ENCODE measurements at regions not wholly inside any gene's neighbourhood (a gene's known extent, or its start where the extent isn't known, plus 50 kb on each side); places are given as distances from the start of the nearest gene placed in this dataset.

DNA sequence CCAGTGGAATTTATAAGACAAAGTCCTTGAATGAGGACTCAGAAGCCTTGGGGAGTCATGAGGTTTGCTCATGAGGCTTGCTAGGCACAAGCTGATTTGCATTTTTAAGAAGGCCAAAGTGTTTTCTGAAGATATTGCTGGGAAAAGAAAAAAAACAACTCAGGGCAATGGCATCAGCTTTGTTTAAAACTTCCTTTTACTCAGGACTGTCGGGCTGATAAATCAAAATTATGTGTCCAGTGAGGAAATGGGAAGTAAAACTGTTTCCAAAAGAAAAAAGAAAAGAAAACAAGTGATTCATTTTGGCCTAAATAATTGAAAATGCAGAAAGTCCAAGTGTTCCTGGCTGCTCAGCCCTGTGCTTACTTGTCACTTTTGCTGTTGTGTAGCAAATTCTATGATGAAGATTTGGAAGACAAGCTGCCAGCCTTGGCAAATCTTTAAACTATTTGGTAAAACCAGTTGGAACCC is 282.4 kb downstream of the HLX start:
- Histone ChIP-seq H3K4me2 (ENCODE audit: control insufficient read depth, insufficient read depth) (no peak overlapping the region), H3K36me3 (ENCODE audit: control insufficient read depth in 2 of 2, insufficient read depth in 2 of 2, low read length in 1 of 2) (no peaks in the 10 kb centered on the region), H3K79me2 (ENCODE audit: control insufficient read depth, insufficient read depth, low read length) (no peaks in the 10 kb centered on the region), H4K20me1 (ENCODE audit: control insufficient read depth, insufficient read depth) (no peaks in the 10 kb centered on the region), H3K27ac (ENCODE audit: control insufficient read depth, insufficient read depth) (no peak overlapping the region), H3K9ac (ENCODE audit: control insufficient read depth, insufficient read depth, low read length) (no peak overlapping the region), H2AFZ (ENCODE audit: control insufficient read depth, low read depth, low read length) (no peak overlapping the region), H3K9me3 (replicated peaks; ENCODE audit: control insufficient read depth, insufficient read depth, low read length) (no peaks in the 10 kb centered on the region; the same call in 2 of the 3 replicates), H3K4me3 (no peak overlapping the region), H3K27me3 (replicated peaks in 1 of 2; ENCODE audit: control insufficient read depth in 2 of 2, insufficient read depth in 2 of 2, low read length in 1 of 2) (0 out of 4 replicates have a peak, but pooled peaks cover 0 to 2% of the 10 kb centered on the region in 2 experiments), H3K4me1 (ENCODE audit: control insufficient read depth, insufficient read depth, low read length) (peaks cover 5% of the 10 kb centered on the region)
- WGBS (ENCODE audit: insufficient coverage, insufficient replicate concordance, low lambda C conversion rate, missing lambda C conversion rate) = 0% methylated on average over 1 of the region's 1 CpG
- in situ Hi-C loops (cut with MboI) (no loop called here), intact Hi-C loops (cut with micrococcal nuclease; ENCODE audit: unreplicated experiment) (no loop called here)
- BruUV-seq (replicated peaks) = no TSS peak
- TF ChIP-seq ZZZ3 (IDR thresholded peaks at IDR 0.05; ENCODE audit: control insufficient read depth, insufficient read length, low read depth) (no peak), RFX5 (IDR thresholded peaks at IDR 0.05; ENCODE audit: low read depth, low read length) (no peak), SMAD1 (IDR thresholded peaks at IDR 0.05; ENCODE audit: low read depth, partially characterized antibody) (no peak), ZNF384 (IDR thresholded peaks at IDR 0.05; ENCODE audit: borderline replicate concordance, low read depth, low read length) (no peak), ETV6 (conservative IDR thresholded peaks at IDR 0.05 in 1 of 2, IDR thresholded peaks at IDR 0.05 in 1 of 2; ENCODE audit: borderline replicate concordance in 1 of 2, low read depth in 1 of 2) (no peak), RUNX3 (IDR thresholded peaks at IDR 0.05; ENCODE audit: low read length) (no peak), NFXL1 (IDR thresholded peaks at IDR 0.05; ENCODE audit: borderline replicate concordance) (no peak), NFYA (IDR thresholded peaks at IDR 0.05; ENCODE audit: borderline replicate concordance, low read depth, low read length) (no peak), JUND (IDR thresholded peaks at IDR 0.05; ENCODE audit: low read depth, low read length) (no peak), BRCA1 (IDR thresholded peaks at IDR 0.05; ENCODE audit: low read depth, low read length) (no peak), NRF1 (conservative IDR thresholded peaks at IDR 0.05; ENCODE audit: low read depth, low read length) (no peak), IRF4 (IDR thresholded peaks at IDR 0.05; ENCODE audit: low read depth, low read length) (no peak)
- TF ChIP-seq, protein P1, sequence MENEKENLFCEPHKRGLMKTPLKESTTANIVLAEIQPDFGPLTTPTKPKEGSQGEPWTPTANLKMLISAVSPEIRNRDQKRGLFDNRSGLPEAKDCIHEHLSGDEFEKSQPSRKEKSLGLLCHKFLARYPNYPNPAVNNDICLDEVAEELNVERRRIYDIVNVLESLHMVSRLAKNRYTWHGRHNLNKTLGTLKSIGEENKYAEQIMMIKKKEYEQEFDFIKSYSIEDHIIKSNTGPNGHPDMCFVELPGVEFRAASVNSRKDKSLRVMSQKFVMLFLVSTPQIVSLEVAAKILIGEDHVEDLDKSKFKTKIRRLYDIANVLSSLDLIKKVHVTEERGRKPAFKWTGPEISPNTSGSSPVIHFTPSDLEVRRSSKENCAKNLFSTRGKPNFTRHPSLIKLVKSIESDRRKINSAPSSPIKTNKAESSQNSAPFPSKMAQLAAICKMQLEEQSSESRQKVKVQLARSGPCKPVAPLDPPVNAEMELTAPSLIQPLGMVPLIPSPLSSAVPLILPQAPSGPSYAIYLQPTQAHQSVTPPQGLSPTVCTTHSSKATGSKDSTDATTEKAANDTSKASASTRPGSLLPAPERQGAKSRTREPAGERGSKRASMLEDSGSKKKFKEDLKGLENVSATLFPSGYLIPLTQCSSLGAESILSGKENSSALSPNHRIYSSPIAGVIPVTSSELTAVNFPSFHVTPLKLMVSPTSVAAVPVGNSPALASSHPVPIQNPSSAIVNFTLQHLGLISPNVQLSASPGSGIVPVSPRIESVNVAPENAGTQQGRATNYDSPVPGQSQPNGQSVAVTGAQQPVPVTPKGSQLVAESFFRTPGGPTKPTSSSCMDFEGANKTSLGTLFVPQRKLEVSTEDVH (IDR thresholded peaks at IDR 0.05; ENCODE audit: low read depth, partially characterized antibody) = no peak
- CTCF ChIA-PET = interaction anchor here (1.4 to 1.6 kb wide), 2 partner anchors 42 to 92 kb away, joined by 3 to 7 read pairs; no protein-coding TSS in a partner anchor
- DNase-seq (ENCODE audit: low read depth, low spot score) = no peak
- SMC1A ChIA-PET (ENCODE audit: uncharacterized antibody, unreplicated experiment) = interaction anchor here (0.6 to 5.7 kb wide), 10 partner anchors 10 to 613 kb away, joined by 3 to 21 read pairs (median 3); no protein-coding TSS in a partner anchor
- no peak for ATAC-seq
- RAD21 ChIA-PET (ENCODE audit: unreplicated experiment) = interaction anchor here (0.5 to 1.0 kb wide), 2 partner anchors 92 to 205 kb away, joined by 3 to 4 read pairs; no protein-coding TSS in a partner anchor
- POLR2A ChIA-PET = interaction anchor here (0.6 to 1.5 kb wide), 3 partner anchors 9 to 1986 kb away, joined by 3 to 4 read pairs (median 4); no protein-coding TSS in a partner anchor
- no peak for FAIRE-seq
